HT1080 (cell line): ENCODE measurements at regions not wholly inside any gene's neighbourhood (a gene's known extent, or its start where the extent isn't known, plus 50 kb on each side); places are given as distances from the start of the nearest gene placed in this dataset. TPM values are rescaled to one million over a fixed set of nuclear protein-coding genes. Genes with fewer than 3 reads are reported as not detected.

Experiments
- DNase-seq: peaks from one replicate; pipeline ENCODE4 v3.0.0-alpha.2; 2015; ENCODE audit warnings: low read depth
- small RNA-seq: library from RNA; depleted of rRNA; stranded (forward); fragments of <200 nt; gene quantifications from one replicate; pipeline ENCODE3, GENCODE V24; 2014

- DNase-seq = no peak
These were observed 50.9 kb upstream of the AK4 start for GRCh38 chr1:65097076-65097475.

Small RNAs in the stretch of these regions (small RNA-seq; reads per million reads assigned to genes)
- 0.14 reads per million for gene MIR101-1
- not detected for gene MIR3671
- not detected for gene MRPS21P1
- not detected for gene RNU6-1176P
